Tibial artery (tissue), 4 donors: ENCODE measurements at regions not wholly inside any gene's neighbourhood (a gene's known extent, or its start where the extent isn't known, plus 50 kb on each side); places are given as distances from the start of the nearest gene placed in this dataset.

Experiments
- DNase-seq, 2 donors: peaks; one replicate each; pipeline ENCODE4 v3.0.0-alpha.2; 2019
- H3K27ac ChIP-seq, 2 donors: fragments of 200-600 bp; sonication (generic) in 1 of 2; 1 replicate in 1 of 2; 2 replicates in 1 of 2; pipeline ENCODE4 v1.5.1; 2018 to 2019; ENCODE audit warnings: mild to moderate bottlenecking in 1 of 2
- H3K27me3 ChIP-seq, 2 donors: fragments of 200-600 bp; sonication (generic) in 1 of 2; one replicate each; pipeline versions ENCODE4 v1.5.1 to v1.6.0; 2016 to 2019
- H3K36me3 ChIP-seq, 3 donors: fragments of 200-600 bp; sonication (generic) in 2 of 3; one replicate each; pipeline ENCODE4 v1.5.1; 2016 to 2019; ENCODE audit warnings: mild to moderate bottlenecking in 2 of 3
- H3K4me1 ChIP-seq, 4 donors: fragments of 200-600 bp; sonication (generic) in 2 of 4; 1 replicate in 3 of 4; 2 replicates in 1 of 4; pipeline ENCODE4 v1.5.1; 2016 to 2019
- H3K4me3 ChIP-seq, 2 donors: fragments of 200-600 bp; sonication (generic) in 1 of 2; 1 replicate in 1 of 2; 2 replicates in 1 of 2; pipeline ENCODE4 v1.5.1; 2018 to 2019; ENCODE audit warnings: mild to moderate bottlenecking in 2 of 2
- H3K9me3 ChIP-seq, 3 donors: fragments of 200-600 bp; sonication (generic) in 1 of 3; one replicate each; pipeline ENCODE4 v1.5.1; 2016 to 2019
- intact Hi-C: fragments of 100-400 bp; cut with DNase I; formaldehyde crosslinking; loops from one replicate; pipeline ENCODE4 v1.15.0; 2023; ENCODE audit warnings: low total_unique reads
- TF ChIP-seq, protein P1 (sequence below), 2 experiments: fragments of 200-600 bp in 1 of 2; fragments of 450-650 bp in 1 of 2; IDR thresholded peaks; one replicate each; pipeline ENCODE4 v1.5.1; 2017 to 2019; ENCODE audit warnings: antibody characterized with exemption in 2 of 2, mild to moderate bottlenecking in 1 of 2, moderate library complexity in 1 of 2

DNA sequence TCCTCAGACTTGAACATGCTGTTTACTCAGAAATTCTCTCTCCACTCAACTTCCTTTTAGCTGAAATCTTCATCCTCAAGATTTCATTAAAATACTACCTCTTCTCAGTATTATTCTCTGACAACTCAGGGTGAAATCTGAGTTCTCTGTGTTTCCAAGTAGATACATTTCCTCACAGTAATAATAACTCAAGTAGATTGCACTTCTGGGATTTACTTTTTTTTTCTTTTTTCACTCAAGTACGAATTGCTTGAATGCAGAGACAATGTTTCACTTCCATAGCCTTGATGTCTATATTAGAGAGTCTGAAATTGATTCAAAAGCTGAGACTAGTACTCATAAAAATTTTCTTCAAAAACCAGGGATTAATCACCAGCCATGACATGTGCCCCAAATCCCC is 166.4 kb downstream of the SLITRK5 start:
- Histone ChIP-seq H3K27ac (no peak overlapping the region), H3K4me3 (no peak overlapping the region), H3K4me1 (no peaks in the 10 kb centered on the region), H3K36me3 (no peaks in the 10 kb centered on the region), H3K27me3 (no peaks in the 10 kb centered on the region), H3K9me3 (no peaks in the 10 kb centered on the region)
- DNase-seq = no peak
- TF ChIP-seq, protein P1, sequence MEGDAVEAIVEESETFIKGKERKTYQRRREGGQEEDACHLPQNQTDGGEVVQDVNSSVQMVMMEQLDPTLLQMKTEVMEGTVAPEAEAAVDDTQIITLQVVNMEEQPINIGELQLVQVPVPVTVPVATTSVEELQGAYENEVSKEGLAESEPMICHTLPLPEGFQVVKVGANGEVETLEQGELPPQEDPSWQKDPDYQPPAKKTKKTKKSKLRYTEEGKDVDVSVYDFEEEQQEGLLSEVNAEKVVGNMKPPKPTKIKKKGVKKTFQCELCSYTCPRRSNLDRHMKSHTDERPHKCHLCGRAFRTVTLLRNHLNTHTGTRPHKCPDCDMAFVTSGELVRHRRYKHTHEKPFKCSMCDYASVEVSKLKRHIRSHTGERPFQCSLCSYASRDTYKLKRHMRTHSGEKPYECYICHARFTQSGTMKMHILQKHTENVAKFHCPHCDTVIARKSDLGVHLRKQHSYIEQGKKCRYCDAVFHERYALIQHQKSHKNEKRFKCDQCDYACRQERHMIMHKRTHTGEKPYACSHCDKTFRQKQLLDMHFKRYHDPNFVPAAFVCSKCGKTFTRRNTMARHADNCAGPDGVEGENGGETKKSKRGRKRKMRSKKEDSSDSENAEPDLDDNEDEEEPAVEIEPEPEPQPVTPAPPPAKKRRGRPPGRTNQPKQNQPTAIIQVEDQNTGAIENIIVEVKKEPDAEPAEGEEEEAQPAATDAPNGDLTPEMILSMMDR (IDR thresholded peaks at IDR 0.05) = no peak
- intact Hi-C loops = no loop called here

DNA sequence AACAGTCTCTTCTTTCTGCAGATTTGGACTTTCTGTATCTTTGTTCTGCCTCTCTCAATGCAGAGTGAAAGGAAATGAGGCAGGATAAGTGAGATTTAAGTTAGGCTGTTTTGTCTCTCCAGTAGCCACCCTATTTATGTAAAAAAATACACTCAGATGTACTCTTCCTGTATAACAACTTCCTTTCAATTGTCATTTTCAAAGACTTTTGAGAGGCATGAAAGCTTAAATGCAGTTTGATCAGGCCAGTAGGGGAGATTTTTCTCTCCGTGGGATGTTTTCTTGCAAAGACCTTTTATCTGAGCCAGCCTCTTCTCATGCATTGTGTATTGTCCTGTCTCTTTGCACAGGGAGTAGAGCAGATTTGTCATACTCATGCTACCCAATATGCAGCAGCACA is 166.8 kb downstream of the SLITRK5 start:
- intact Hi-C loops = no loop called here
- no peak overlapping the region for H3K27ac ChIP-seq
- no peaks in the 10 kb centered on the region for H3K9me3 ChIP-seq

GRCh38 chr13:87851410-87851809 is 180.2 kb downstream of the SLITRK5 start:
- no peaks in the 10 kb centered on the region for H3K36me3 ChIP-seq
- DNase-seq = no peak
- no peak overlapping the region for H3K4me3 ChIP-seq
- no peaks in the 10 kb centered on the region for H3K4me1 ChIP-seq
- intact Hi-C loops = no loop called here
- no peak overlapping the region for H3K27ac ChIP-seq
- TF ChIP-seq, protein P1 (IDR thresholded peaks at IDR 0.05) = no peak
- no peaks in the 10 kb centered on the region for H3K27me3 ChIP-seq
- H3K9me3 ChIP-seq = no peaks in the 10 kb centered on the region

More for the DNA sequence above, 166.8 kb downstream of the SLITRK5 start:
- Histone ChIP-seq H3K36me3 (no peaks in the 10 kb centered on the region), H3K4me3 (no peak overlapping the region), H3K4me1 (no peaks in the 10 kb centered on the region), H3K27me3 (no peaks in the 10 kb centered on the region)
- no peak for DNase-seq
- TF ChIP-seq, protein P1 (IDR thresholded peaks at IDR 0.05) = no peak

- TF ChIP-seq, protein P1 (IDR thresholded peaks at IDR 0.05) = no peak
- no peak for DNase-seq
- Histone ChIP-seq H3K4me3 (no peak overlapping the region), H3K9me3 (no peaks in the 10 kb centered on the region), H3K27ac (no peak overlapping the region), H3K36me3 (no peaks in the 10 kb centered on the region), H3K27me3 (no peaks in the 10 kb centered on the region), H3K4me1 (no peaks in the 10 kb centered on the region)
- intact Hi-C loops = no loop called here
These were observed 184.4 kb downstream of the SLITRK5 start for GRCh38 chr13:87855553-87855952.

- H3K27ac ChIP-seq = no peak overlapping the region
- H3K27me3 ChIP-seq = no peaks in the 10 kb centered on the region
- intact Hi-C loops = no loop called here
- no peaks in the 10 kb centered on the region for H3K36me3 ChIP-seq
- H3K4me3 ChIP-seq = no peak overlapping the region
- no peak for DNase-seq
- TF ChIP-seq, protein P1 (IDR thresholded peaks at IDR 0.05) = no peak
- H3K4me1 ChIP-seq = no peaks in the 10 kb centered on the region
- H3K9me3 ChIP-seq = no peaks in the 10 kb centered on the region
These were observed 188.1 kb downstream of the SLITRK5 start for GRCh38 chr13:87859261-87859660.

GRCh38 chr13:87867426-87867825 is 196.3 kb downstream of the SLITRK5 start:
- TF ChIP-seq, protein P1 (IDR thresholded peaks at IDR 0.05) = no peak
- Histone ChIP-seq H3K4me1 (no peaks in the 10 kb centered on the region), H3K4me3 (no peak overlapping the region), H3K27me3 (no peaks in the 10 kb centered on the region), H3K27ac (no peak overlapping the region), H3K9me3 (no peaks in the 10 kb centered on the region), H3K36me3 (no peaks in the 10 kb centered on the region)
- intact Hi-C loops = no loop called here
- no peak for DNase-seq
